Mesenchymal stem cell (in vitro differentiated cells and primary cell): ENCODE measurements at regions not wholly inside any gene's neighbourhood (a gene's known extent, or its start where the extent isn't known, plus 50 kb on each side); places are given as distances from the start of the nearest gene placed in this dataset.
A peak's percentile ranks its signal among the peaks of the same experiment; 100 is the strongest.

Experiments
- DNase-seq: peaks from one replicate; pipeline ENCODE4 v3.0.0-alpha.2; 2013
- H2AFZ ChIP-seq: one replicate; pipeline ENCODE4 v1.6.1; 2013; ENCODE audit warnings: low read depth, mild to moderate bottlenecking, control low read depth, inconsistent platforms, low read length, moderate library complexity
- H2AK5ac ChIP-seq: 2 replicates; pipeline ENCODE4 v1.6.1; 2013; ENCODE audit warnings: low read length, moderate library complexity, mild to moderate bottlenecking, inconsistent platforms; ENCODE audit not compliant: severe bottlenecking
- H2BK120ac ChIP-seq: one replicate; pipeline ENCODE4 v1.6.1; 2013; ENCODE audit warnings: low read depth, mild to moderate bottlenecking, inconsistent platforms, low read length, moderate library complexity
- H2BK12ac ChIP-seq, 2 experiments: one replicate each; pipeline ENCODE4 v1.6.1; 2013; ENCODE audit warnings: inconsistent platforms in 2 of 2, low read length in 2 of 2, mild to moderate bottlenecking in 2 of 2, moderate library complexity in 2 of 2, control low read depth in 1 of 2
- H2BK15ac ChIP-seq: one replicate; pipeline ENCODE4 v1.6.1; 2013; ENCODE audit warnings: mild to moderate bottlenecking, low read depth, inconsistent platforms; ENCODE audit not compliant: poor library complexity, severe bottlenecking
- H2BK5ac ChIP-seq: 2 replicates; pipeline ENCODE4 v1.6.1; 2013; ENCODE audit warnings: low read depth, mild to moderate bottlenecking, low read length, control low read depth, inconsistent platforms; ENCODE audit not compliant: poor library complexity, severe bottlenecking
- H3K14ac ChIP-seq, 2 experiments: one replicate each; pipeline ENCODE4 v1.6.1; 2013; ENCODE audit warnings: inconsistent platforms in 2 of 2, low read length in 2 of 2, control low read depth in 1 of 2, mild to moderate bottlenecking in 1 of 2, moderate library complexity in 1 of 2
- H3K18ac ChIP-seq, 2 experiments: one replicate each; pipeline ENCODE4 v1.6.1; 2013; ENCODE audit warnings: inconsistent platforms in 2 of 2, low read length in 2 of 2, control low read depth in 1 of 2, low read depth in 1 of 2, mild to moderate bottlenecking in 1 of 2
- H3K23ac ChIP-seq, 2 experiments: one replicate each; pipeline ENCODE4 v1.6.1; 2013; ENCODE audit warnings: inconsistent platforms in 2 of 2, low read length in 2 of 2, mild to moderate bottlenecking in 2 of 2, moderate library complexity in 2 of 2, control low read depth in 1 of 2
- H3K27ac ChIP-seq: 2 replicates; pipeline ENCODE4 v1.5.1; 2013; ENCODE audit warnings: mild to moderate bottlenecking, moderate library complexity, low read length, control low read depth, inconsistent platforms; ENCODE audit not compliant: poor library complexity, severe bottlenecking
- H3K27me3 ChIP-seq, 2 experiments: 2 replicates each; pipeline versions ENCODE4 v1.6.1 to v1.7.0; 2013; ENCODE audit warnings: low read length in 2 of 2, mild to moderate bottlenecking in 2 of 2, moderate library complexity in 2 of 2, control low read depth in 1 of 2, inconsistent platforms in 1 of 2; ENCODE audit not compliant: control insufficient read depth in 1 of 2, insufficient read depth in 1 of 2
- H3K36me3 ChIP-seq, 2 experiments: 2 replicates each; pipeline versions ENCODE4 v1.6.1 to v1.7.0; 2013; ENCODE audit warnings: low read length in 2 of 2, control low read depth in 1 of 2, inconsistent platforms in 1 of 2, low read depth in 1 of 2, mild to moderate bottlenecking in 1 of 2; ENCODE audit not compliant: insufficient read depth in 2 of 2, control insufficient read depth in 1 of 2
- H3K4ac ChIP-seq, 2 experiments: one replicate each; pipeline ENCODE4 v1.6.1; 2013; ENCODE audit warnings: inconsistent platforms in 2 of 2, low read length in 2 of 2, mild to moderate bottlenecking in 2 of 2, moderate library complexity in 2 of 2, control low read depth in 1 of 2, low read depth in 1 of 2
- H3K4me1 ChIP-seq: 2 replicates; pipeline ENCODE4 v1.6.1; 2013; ENCODE audit warnings: low read depth, low read length, control low read depth; ENCODE audit not compliant: control insufficient read depth, insufficient read depth
- H3K4me2 ChIP-seq: 2 replicates; pipeline ENCODE4 v1.6.1; 2013; ENCODE audit warnings: low read length, mild to moderate bottlenecking, inconsistent platforms; ENCODE audit not compliant: poor library complexity, severe bottlenecking
- H3K4me3 ChIP-seq, 2 experiments: 2 replicates each; pipeline versions ENCODE4 v1.5.1 to v1.7.0; 2013; ENCODE audit warnings: low read length in 2 of 2, mild to moderate bottlenecking in 2 of 2, control low read depth in 1 of 2, low read depth in 1 of 2; ENCODE audit not compliant: insufficient read depth in 1 of 2
- H3K79me1 ChIP-seq: replicated peaks from 2 replicates; pipeline ENCODE4 v1.6.1; 2013; ENCODE audit warnings: mild to moderate bottlenecking, control low read depth, low read length, inconsistent platforms; ENCODE audit not compliant: poor library complexity, severe bottlenecking
- H3K9ac ChIP-seq: 2 replicates; pipeline ENCODE4 v1.7.0; 2013; ENCODE audit warnings: mild to moderate bottlenecking, low read length, moderate library complexity
- H3K9me3 ChIP-seq: 2 replicates; pipeline ENCODE4 v1.7.0; 2013; ENCODE audit warnings: mild to moderate bottlenecking, low read length; ENCODE audit not compliant: control insufficient read depth
- H4K8ac ChIP-seq: one replicate; pipeline ENCODE4 v1.6.1; 2013; ENCODE audit warnings: inconsistent platforms, mild to moderate bottlenecking, low read length, moderate library complexity
- H4K91ac ChIP-seq: one replicate; pipeline ENCODE4 v1.6.1; 2013; ENCODE audit warnings: mild to moderate bottlenecking, low read length, inconsistent platforms
- WGBS: methylation state at CpG from one replicate; pipeline ENCODE4 v1.1.7; 2013; ENCODE audit warnings: mixed read lengths; 5-methylcytosine and 5-hydroxymethylcytosine counted together

DNA sequence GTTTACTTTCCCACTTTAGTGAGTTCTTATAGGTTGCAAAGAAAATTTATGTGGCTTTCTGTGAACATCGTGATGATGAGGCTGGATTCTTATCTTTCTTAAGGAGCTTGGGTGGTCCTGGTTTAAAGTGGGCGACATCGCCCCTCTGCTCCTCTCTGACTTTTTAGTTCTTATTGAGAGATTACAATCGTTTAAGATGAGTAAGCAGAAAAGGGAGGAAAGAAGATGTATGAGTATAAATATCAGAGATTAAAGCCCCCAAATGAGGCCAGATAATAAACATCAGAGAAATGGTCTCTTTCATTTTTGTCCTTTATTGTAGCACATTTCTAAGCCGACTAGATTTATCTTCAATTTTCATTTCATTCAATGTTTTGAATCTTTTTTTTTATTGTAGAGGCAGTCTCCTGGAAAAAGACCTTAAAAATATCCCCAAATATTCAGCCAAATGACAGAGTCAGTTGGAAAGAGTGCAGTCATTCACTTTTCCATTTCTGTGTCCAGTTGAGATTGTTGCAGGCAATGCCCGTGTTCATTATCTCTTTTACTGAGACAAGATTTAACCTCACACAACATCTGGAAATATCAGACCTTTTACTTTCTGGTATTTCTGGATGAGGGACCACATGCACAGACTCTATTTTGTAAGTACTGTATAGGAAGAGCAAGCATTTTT, 62.0 kb upstream of the PDE7B start:
- 93% methylated on average over 5 of the region's 6 CpGs for WGBS
- Histone ChIP-seq H2BK120ac (no peak overlapping the region), H2BK15ac (no peak overlapping the region)

DNA sequence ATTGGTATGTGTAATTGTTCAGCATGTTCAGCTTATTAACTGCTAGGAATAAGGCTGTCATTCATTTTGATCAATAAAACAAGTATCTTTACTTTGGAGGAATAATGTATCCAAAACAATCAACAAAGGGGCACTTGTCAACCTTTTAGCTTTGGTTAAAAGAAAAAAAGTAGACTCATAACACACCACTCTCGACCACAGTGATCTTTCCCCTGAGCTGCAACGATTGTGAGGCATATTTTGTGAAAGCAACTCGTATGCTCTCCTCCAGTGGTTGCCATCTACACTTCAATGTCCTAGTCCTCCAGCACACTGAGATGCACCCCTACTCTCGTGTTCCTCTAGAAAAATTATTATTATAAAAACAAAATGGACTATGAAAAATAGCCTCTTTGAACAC, 60.1 kb upstream of the PDE7B start:
- no peak overlapping the region for H2BK5ac ChIP-seq

More for the DNA sequence above, 62.0 kb upstream of the PDE7B start:
- Histone ChIP-seq H2BK5ac (no peak overlapping the region), H3K27me3 (no peaks in the 10 kb centered on the region), H3K4me3 (no peak overlapping the region), H3K14ac (no peak overlapping the region), H2BK12ac (no peak overlapping the region), H3K4me2 (no peak overlapping the region), H2AK5ac (no peak overlapping the region), H3K18ac (no peak overlapping the region), H3K27ac (no peak overlapping the region), H3K9ac (peak overlapping the region; percentile 16), H4K8ac (no peak overlapping the region), H3K4me1 (no peaks in the 10 kb centered on the region), H2AFZ (no peak overlapping the region), H3K23ac (no peak overlapping the region), H3K36me3 (no peaks in the 10 kb centered on the region), H3K79me1 (no peaks in the 10 kb centered on the region), H3K4ac (no peak overlapping the region), H4K91ac (no peak overlapping the region), H3K9me3 (no peaks in the 10 kb centered on the region)
- DNase-seq: no peak

DNA sequence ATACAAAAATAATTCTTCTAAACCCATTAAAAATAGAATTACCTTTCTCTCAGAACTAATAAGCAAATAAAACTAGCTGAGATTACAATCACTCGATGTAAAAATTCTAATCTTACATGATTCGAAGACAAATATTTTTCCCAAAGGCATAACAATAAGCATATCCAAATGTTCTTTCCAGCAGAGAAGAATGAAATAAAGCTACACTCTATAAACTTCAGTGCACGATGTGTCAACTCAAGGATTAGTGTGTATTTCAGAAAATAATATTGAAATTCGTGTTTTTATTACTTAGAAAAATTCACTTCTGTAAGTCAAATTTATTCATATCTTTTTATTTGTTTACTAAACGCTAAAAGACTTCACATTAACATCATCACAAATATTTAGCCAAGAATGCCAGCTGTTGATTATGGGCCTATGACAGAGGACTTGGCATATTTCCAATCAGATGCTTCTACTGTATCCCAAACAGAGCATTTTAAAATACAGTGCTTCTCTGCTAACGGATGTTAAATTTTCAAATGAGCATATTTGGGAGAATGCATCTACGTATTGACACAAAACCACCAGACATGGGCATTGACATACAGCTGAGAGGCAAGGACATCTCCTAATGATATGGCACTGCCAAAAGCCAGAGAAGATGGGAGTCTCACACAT, 54.7 kb upstream of the PDE7B start:
- Histone ChIP-seq H3K27ac (no peak overlapping the region), H2BK120ac (no peak overlapping the region), H3K14ac (no peak overlapping the region), H4K91ac (no peak overlapping the region), H3K4me1 (no peaks in the 10 kb centered on the region), H3K36me3 (no peaks in the 10 kb centered on the region), H3K9ac (no peak overlapping the region), H3K79me1 (no peaks in the 10 kb centered on the region), H2BK12ac (no peak overlapping the region), H3K27me3 (no peaks in the 10 kb centered on the region), H3K18ac (no peak overlapping the region), H2AK5ac (no peak overlapping the region), H3K9me3 (no peaks in the 10 kb centered on the region), H3K4me3 (no peak overlapping the region), H2BK5ac (no peak overlapping the region), H3K23ac (no peak overlapping the region), H4K8ac (no peak overlapping the region), H3K4me2 (no peak overlapping the region), H2AFZ (no peak overlapping the region), H3K4ac (no peak overlapping the region), H2BK15ac (no peak overlapping the region)
- 94% methylated on average over 6 of the region's 7 CpGs for WGBS
- no peak for DNase-seq

More for the DNA sequence above, 60.1 kb upstream of the PDE7B start:
- H2BK12ac ChIP-seq: no peak overlapping the region
- H3K36me3 ChIP-seq: no peaks in the 10 kb centered on the region
- H3K27me3 ChIP-seq: no peaks in the 10 kb centered on the region
- H3K23ac ChIP-seq: no peak overlapping the region
- 79% methylated on average over 3 of the region's 4 CpGs for WGBS
- H3K4me3 ChIP-seq: no peak overlapping the region
- no peak overlapping the region for H3K9ac ChIP-seq
- no peak overlapping the region for H3K18ac ChIP-seq
- H4K8ac ChIP-seq: no peak overlapping the region
- H2AK5ac ChIP-seq: no peak overlapping the region
- H3K4me1 ChIP-seq: no peaks in the 10 kb centered on the region
- no peak overlapping the region for H3K4me2 ChIP-seq
- DNase-seq: no peak
- no peak overlapping the region for H3K4ac ChIP-seq
- H2AFZ ChIP-seq: no peak overlapping the region
- no peak overlapping the region for H2BK15ac ChIP-seq
- H3K79me1 ChIP-seq: no peaks in the 10 kb centered on the region
- no peaks in the 10 kb centered on the region for H3K9me3 ChIP-seq
- no peak overlapping the region for H4K91ac ChIP-seq
- H2BK120ac ChIP-seq: no peak overlapping the region
- H3K27ac ChIP-seq: no peak overlapping the region
- no peak overlapping the region for H3K14ac ChIP-seq

DNA sequence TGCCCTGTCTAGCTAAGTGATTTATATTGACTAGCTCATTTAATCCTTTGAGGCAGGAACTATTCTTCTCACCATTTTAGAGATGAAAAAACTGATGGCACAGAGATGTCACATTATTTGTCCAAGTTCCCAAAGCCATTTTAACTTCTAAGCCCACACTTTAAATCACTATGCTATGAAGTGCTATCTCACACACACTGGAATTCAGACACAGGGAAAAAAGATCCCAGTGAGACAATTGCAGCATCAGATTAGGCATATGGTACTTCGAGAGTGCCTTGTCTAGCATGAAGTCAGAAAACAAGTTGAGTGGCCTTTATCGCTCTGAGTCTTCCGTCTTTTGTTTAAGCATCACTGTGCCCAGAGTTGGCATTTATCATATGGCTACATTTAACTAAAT, 54.1 kb upstream of the PDE7B start:
- H3K27me3 ChIP-seq: no peaks in the 10 kb centered on the region
- H3K9ac ChIP-seq: no peak overlapping the region
- H3K23ac ChIP-seq: no peak overlapping the region
- no peak overlapping the region for H3K4me2 ChIP-seq
- no peak overlapping the region for H4K91ac ChIP-seq
- DNase-seq: no peak
- H2AK5ac ChIP-seq: no peak overlapping the region
- H3K4ac ChIP-seq: no peak overlapping the region
- no peaks in the 10 kb centered on the region for H3K9me3 ChIP-seq
- no peak overlapping the region for H3K14ac ChIP-seq
- 94% methylated on average over 3 of the region's 3 CpGs for WGBS
- no peaks in the 10 kb centered on the region for H3K79me1 ChIP-seq
- H3K36me3 ChIP-seq: no peaks in the 10 kb centered on the region
- no peak overlapping the region for H3K4me3 ChIP-seq
- H2AFZ ChIP-seq: no peak overlapping the region
- H2BK120ac ChIP-seq: no peak overlapping the region
- H3K4me1 ChIP-seq: no peaks in the 10 kb centered on the region
- no peak overlapping the region for H2BK5ac ChIP-seq
- no peak overlapping the region for H3K18ac ChIP-seq
- no peak overlapping the region for H3K27ac ChIP-seq
- no peak overlapping the region for H2BK15ac ChIP-seq
- no peak overlapping the region for H2BK12ac ChIP-seq
- H4K8ac ChIP-seq: no peak overlapping the region
